H1 (cell line): ENCODE measurements at regions not wholly inside any gene's neighbourhood (a gene's known extent, or its start where the extent isn't known, plus 50 kb on each side); places are given as distances from the start of the nearest gene placed in this dataset.

Experiments
- CTCF ChIA-PET: fragments of 300-600 bp; sonication (Branson Sonifier 250); formaldehyde crosslinking; loops from one replicate; lab custom pipeline; 2021; ENCODE audit not compliant: partially characterized antibody; lab: Charles Lee
- POLR2A ChIA-PET: fragments of 300-600 bp; sonication (Branson Sonifier 250); formaldehyde crosslinking; loops from one replicate; lab custom pipeline; 2021; ENCODE audit warnings: inconsistent platforms; ENCODE audit not compliant: partially characterized antibody; lab: Charles Lee
- DNase-seq, 2 experiments: peaks; one replicate each; pipeline versions ENCODE4 v3.0.0 to v3.0.0-alpha.2; 2010 to 2022; ENCODE audit warnings: low spot score in 2 of 2, low read depth in 1 of 2, mixed read lengths in 1 of 2
- FAIRE-seq: peaks from 2 replicates; lab custom pipeline; 2011; peaks lifted over from hg19 to GRCh38; lab: Jason Lieb, UNC
- H2AFZ ChIP-seq: 2 replicates; pipeline ENCODE4 v1.8.1; 2012; ENCODE audit warnings: low read length, inconsistent platforms
- H2AK5ac ChIP-seq: 2 replicates; pipeline ENCODE4 v1.6.1; 2013; ENCODE audit warnings: low read depth, low read length
- H2BK120ac ChIP-seq: replicated peaks from 2 replicates; pipeline ENCODE3; 2013; ENCODE audit warnings: low read depth, low read length, inconsistent platforms
- H2BK12ac ChIP-seq: 2 replicates; pipeline ENCODE4 v1.6.1; 2013; ENCODE audit warnings: low read depth, low read length
- H2BK15ac ChIP-seq: 2 replicates; pipeline ENCODE4 v1.6.1; 2013; ENCODE audit warnings: low read length
- H2BK20ac ChIP-seq: 2 replicates; pipeline ENCODE4 v1.6.1; 2013; ENCODE audit warnings: low read length
- H2BK5ac ChIP-seq: 2 replicates; pipeline ENCODE4 v1.6.1; 2013; ENCODE audit warnings: low read depth, low read length
- H3K14ac ChIP-seq: 2 replicates; pipeline ENCODE4 v1.6.1; 2013; ENCODE audit warnings: inconsistent platforms; ENCODE audit not compliant: insufficient read length
- H3K18ac ChIP-seq: 2 replicates; pipeline ENCODE4 v1.6.1; 2013; ENCODE audit warnings: low read length; ENCODE audit errors: extremely low read depth
- H3K23ac ChIP-seq: 2 replicates; pipeline ENCODE4 v1.6.1; 2013; ENCODE audit warnings: inconsistent platforms; ENCODE audit not compliant: insufficient read length
- H3K23me2 ChIP-seq: 2 replicates; pipeline ENCODE4 v1.6.1; 2013; ENCODE audit warnings: low read depth, low read length
- H3K27ac ChIP-seq: 2 replicates; pipeline ENCODE4 v1.6.1; 2011; ENCODE audit warnings: low read depth, low read length, inconsistent platforms
- H3K27me3 ChIP-seq, 4 experiments: replicated peaks in 1 of 4; 1 replicate in 1 of 4; 2 replicates in 3 of 4; pipeline versions ENCODE4 v1.6.1 to v1.8.1; 2011 to 2013; ENCODE audit warnings: low read length in 3 of 4, mild to moderate bottlenecking in 3 of 4, inconsistent platforms in 2 of 4, mixed read lengths in 2 of 4, moderate library complexity in 1 of 4; ENCODE audit not compliant: control insufficient read depth in 3 of 4, insufficient read depth in 3 of 4; ENCODE audit errors: extremely low read depth in 1 of 4
- H3K36me3 ChIP-seq, 4 experiments: 2 replicates each; pipeline versions ENCODE4 v1.6.1 to v1.8.1; 2011 to 2013; ENCODE audit warnings: mild to moderate bottlenecking in 4 of 4, low read length in 3 of 4, moderate library complexity in 2 of 4, control low read depth in 1 of 4, inconsistent platforms in 1 of 4; ENCODE audit not compliant: insufficient read depth in 4 of 4, control insufficient read depth in 2 of 4
- H3K4ac ChIP-seq: replicated peaks from 2 replicates; pipeline ENCODE3; 2013; ENCODE audit warnings: low read length, low read depth, mixed read lengths, inconsistent platforms; ENCODE audit not compliant: insufficient read length
- H3K4me1 ChIP-seq, 4 experiments: replicated peaks in 1 of 4; 1 replicate in 1 of 4; 2 replicates in 3 of 4; pipeline versions ENCODE4 v1.6.1 to v1.8.1; 2011 to 2013; ENCODE audit warnings: low read length in 3 of 4, inconsistent platforms in 2 of 4, mixed read lengths in 1 of 4; ENCODE audit not compliant: insufficient read depth in 4 of 4, control insufficient read depth in 3 of 4
- H3K4me2 ChIP-seq, 2 experiments: 2 replicates each; pipeline versions ENCODE4 v1.6.1 to v1.8.1; 2011 to 2013; ENCODE audit warnings: low read depth in 2 of 2, low read length in 2 of 2, control low read depth in 1 of 2, inconsistent platforms in 1 of 2, mild to moderate bottlenecking in 1 of 2; ENCODE audit not compliant: insufficient read depth in 1 of 2
- H3K4me3 ChIP-seq, 4 experiments: fragments of 200-600, 300-600 bp in 1 of 4; sonication (generic), shearing (Covaris generic), sonication (Bioruptor Twin) in 1 of 4; 2 replicates each; pipeline versions ENCODE4 v1.5.1 to v1.8.1; 2011 to 2016; ENCODE audit warnings: low read length in 4 of 4, low read depth in 3 of 4, control low read depth in 2 of 4, inconsistent platforms in 2 of 4, mild to moderate bottlenecking in 2 of 4, mixed read lengths in 1 of 4, moderate library complexity in 1 of 4; ENCODE audit not compliant: insufficient read depth in 2 of 4; ENCODE audit errors: extremely low read depth in 1 of 4
- H3K56ac ChIP-seq: replicated peaks from 2 replicates; pipeline ENCODE3; 2013; ENCODE audit warnings: low read depth, mild to moderate bottlenecking, mixed read lengths, low read length, inconsistent platforms; ENCODE audit not compliant: insufficient read length
- H3K79me1 ChIP-seq: 2 replicates; pipeline ENCODE4 v1.6.1; 2013; ENCODE audit warnings: low read depth, low read length, control low read depth
- H3K79me2 ChIP-seq, 2 experiments: 2 replicates each; pipeline versions ENCODE4 v1.6.1 to v1.8.1; 2012 to 2013; ENCODE audit warnings: low read length in 2 of 2, mild to moderate bottlenecking in 2 of 2, inconsistent platforms in 1 of 2; ENCODE audit not compliant: insufficient read depth in 2 of 2, control insufficient read depth in 1 of 2
- H3K9ac ChIP-seq, 4 experiments: replicated peaks in 1 of 4; 1 replicate in 1 of 4; 2 replicates in 3 of 4; pipeline versions ENCODE4 v1.6.1 to v1.8.1; 2011 to 2013; ENCODE audit warnings: low read depth in 3 of 4, low read length in 3 of 4, control low read depth in 2 of 4, mild to moderate bottlenecking in 2 of 4, moderate library complexity in 2 of 4, inconsistent platforms in 1 of 4; ENCODE audit errors: extremely low read depth in 1 of 4
- H3K9me3 ChIP-seq, 2 experiments: 2 replicates each; pipeline versions ENCODE4 v1.6.1 to v1.8.1; 2012 to 2013; ENCODE audit warnings: mild to moderate bottlenecking in 2 of 2, moderate library complexity in 2 of 2, control low read depth in 1 of 2, inconsistent platforms in 1 of 2, low read depth in 1 of 2, low read length in 1 of 2, mixed read lengths in 1 of 2; ENCODE audit not compliant: insufficient read depth in 2 of 2
- H4K20me1 ChIP-seq, 2 experiments: replicated peaks in 1 of 2; 2 replicates each; pipeline versions ENCODE3 to v1.8.1; 2011 to 2013; ENCODE audit warnings: inconsistent platforms in 2 of 2, low read length in 2 of 2, mild to moderate bottlenecking in 1 of 2; ENCODE audit not compliant: insufficient read depth in 2 of 2, control insufficient read depth in 1 of 2
- H4K5ac ChIP-seq: 2 replicates; pipeline ENCODE4 v1.6.1; 2013; ENCODE audit warnings: low read length, low read depth, mixed read lengths, inconsistent platforms; ENCODE audit not compliant: insufficient read length
- H4K8ac ChIP-seq: 2 replicates; pipeline ENCODE4 v1.8.0; 2013; ENCODE audit warnings: mild to moderate bottlenecking, moderate library complexity, low read length, inconsistent platforms; ENCODE audit not compliant: insufficient read depth; ENCODE audit errors: extremely low read depth
- H4K91ac ChIP-seq: replicated peaks from 2 replicates; pipeline ENCODE3; 2013; ENCODE audit warnings: low read length, mixed read lengths, inconsistent platforms; ENCODE audit not compliant: insufficient read length
- ATF3 ChIP-seq: IDR thresholded peaks from 2 replicates; pipeline ENCODE4 v1.6.1; 2011; ENCODE audit warnings: low read depth, mild to moderate bottlenecking, low read length; ENCODE audit not compliant: insufficient read depth
- EP300 ChIP-seq, 2 experiments: IDR thresholded peaks; 1 replicate in 1 of 2; 2 replicates in 1 of 2; pipeline ENCODE4 v1.6.1; 2011 to 2012; ENCODE audit warnings: low read depth in 2 of 2, low read length in 2 of 2, mild to moderate bottlenecking in 2 of 2, borderline replicate concordance in 1 of 2, inconsistent platforms in 1 of 2, moderate library complexity in 1 of 2
- GTF2F1 ChIP-seq: IDR thresholded peaks from 2 replicates; pipeline ENCODE4 v1.6.1; 2012; ENCODE audit warnings: low read depth, low read length, improper control_type of control experiment, borderline replicate concordance
- KDM5A ChIP-seq: fragments of 200-600 bp; IDR thresholded peaks from 2 replicates; pipeline ENCODE4 v1.7.1; 2012; ENCODE audit warnings: mild to moderate bottlenecking, low read length, inconsistent platforms, mixed read lengths
- POLR2AphosphoS5 ChIP-seq: IDR thresholded peaks from 2 replicates; pipeline ENCODE4 v1.6.1; 2011; ENCODE audit warnings: low read depth, low read length
- POU5F1 ChIP-seq: IDR thresholded peaks from 2 replicates; pipeline ENCODE4 v1.6.1; 2011; ENCODE audit warnings: low read depth, mild to moderate bottlenecking, low read length, moderate library complexity
- RFX5 ChIP-seq: IDR thresholded peaks from 2 replicates; pipeline ENCODE4 v1.6.1; 2011; ENCODE audit warnings: low read depth, low read length, improper control_type of control experiment, borderline replicate concordance
- SP2 ChIP-seq: IDR thresholded peaks from 2 replicates; pipeline ENCODE4 v1.6.1; 2012; ENCODE audit warnings: mild to moderate bottlenecking, low read length, inconsistent platforms
- SP4 ChIP-seq: IDR thresholded peaks from 2 replicates; pipeline ENCODE4 v1.6.1; 2012; ENCODE audit warnings: low read length, inconsistent platforms
- TEAD4 ChIP-seq: IDR thresholded peaks from 2 replicates; pipeline ENCODE4 v1.6.1; 2012; ENCODE audit warnings: low read depth, low read length, inconsistent platforms, mixed read lengths
- USF2 ChIP-seq: IDR thresholded peaks from 2 replicates; pipeline ENCODE4 v1.6.1; 2011; ENCODE audit warnings: low read length, improper control_type of control experiment
- WGBS, 2 experiments: shearing (Covaris generic) in 1 of 2; methylation state at CpG; one replicate each; pipeline versions ENCODE4 v1.1.6 to v1.1.7; 2013 to 2015; ENCODE audit warnings: low lambda C conversion rate in 2 of 2, mixed read lengths in 2 of 2, inconsistent platforms in 1 of 2, low coverage in 1 of 2, missing lambda C conversion rate in 1 of 2; ENCODE audit not compliant: insufficient replicate concordance in 2 of 2, insufficient coverage in 1 of 2, insufficient read length in 1 of 2; ENCODE audit errors: extremely low coverage in 1 of 2, missing lambda C conversion rate in 1 of 2; 5-methylcytosine and 5-hydroxymethylcytosine counted together
- TF ChIP-seq, protein P1 (sequence below): IDR thresholded peaks from 2 replicates; pipeline ENCODE4 v1.6.1; 2012; ENCODE audit warnings: low read length, inconsistent platforms

- ChIA-PET POLR2A (no interaction called here), CTCF (interaction anchor here (1.6 kb wide), 1 partner anchor 54 kb away, joined by 3 read pairs; no protein-coding TSS in a partner anchor)
- Histone ChIP-seq H2AK5ac (no peak overlapping the region), H3K4me3 (no peak overlapping the region), H4K20me1 (no peaks in the 10 kb centered on the region), H2BK15ac (no peak overlapping the region), H3K9me3 (no peaks in the 10 kb centered on the region), H3K79me2 (no peaks in the 10 kb centered on the region), H4K8ac (no peak overlapping the region), H4K5ac (no peak overlapping the region), H3K14ac (no peak overlapping the region), H3K27ac (no peak overlapping the region), H3K79me1 (no peaks in the 10 kb centered on the region), H2BK120ac (no peak overlapping the region), H3K56ac (no peak overlapping the region), H3K4me1 (no peaks in the 10 kb centered on the region), H3K18ac (no peak overlapping the region), H3K4ac (no peak overlapping the region), H4K91ac (no peak overlapping the region), H3K9ac (no peak overlapping the region), H2AFZ (no peak overlapping the region), H3K4me2 (no peak overlapping the region), H3K27me3 (no peaks in the 10 kb centered on the region), H2BK12ac (no peak overlapping the region), H3K23ac (no peak overlapping the region), H2BK20ac (no peak overlapping the region), H3K23me2 (no peaks in the 10 kb centered on the region), H3K36me3 (no peaks in the 10 kb centered on the region), H2BK5ac (no peak overlapping the region)
- FAIRE-seq: no peak
- no peak for DNase-seq
- WGBS, 2 experiments: 98% methylated on average over 3 of the region's 3 CpGs; no CpG with 5 or more reads in 1 of the 2 experiments
- TF ChIP-seq POU5F1 (no peak), USF2 (no peak), SP2 (no peak), POLR2AphosphoS5 (no peak), ATF3 (no peak), TEAD4 (no peak), GTF2F1 (no peak), RFX5 (no peak), KDM5A (no peak), EP300 (IDR thresholded peaks at IDR 0.05; ENCODE audit: borderline replicate concordance in 1 of 2, low read depth in 2 of 2, low read length in 2 of 2) (no peak), SP4 (no peak)
- TF ChIP-seq, protein P1, sequence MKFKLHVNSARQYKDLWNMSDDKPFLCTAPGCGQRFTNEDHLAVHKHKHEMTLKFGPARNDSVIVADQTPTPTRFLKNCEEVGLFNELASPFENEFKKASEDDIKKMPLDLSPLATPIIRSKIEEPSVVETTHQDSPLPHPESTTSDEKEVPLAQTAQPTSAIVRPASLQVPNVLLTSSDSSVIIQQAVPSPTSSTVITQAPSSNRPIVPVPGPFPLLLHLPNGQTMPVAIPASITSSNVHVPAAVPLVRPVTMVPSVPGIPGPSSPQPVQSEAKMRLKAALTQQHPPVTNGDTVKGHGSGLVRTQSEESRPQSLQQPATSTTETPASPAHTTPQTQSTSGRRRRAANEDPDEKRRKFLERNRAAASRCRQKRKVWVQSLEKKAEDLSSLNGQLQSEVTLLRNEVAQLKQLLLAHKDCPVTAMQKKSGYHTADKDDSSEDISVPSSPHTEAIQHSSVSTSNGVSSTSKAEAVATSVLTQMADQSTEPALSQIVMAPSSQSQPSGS: no peak
Observed at GRCh38 chr13:91189506-91189905, 158.0 kb upstream of the MIR17HG start.
